ENCODE measurements at regions not wholly inside any gene's neighbourhood (a gene's known extent, or its start where the extent isn't known, plus 50 kb on each side); places are given as distances from the start of the nearest gene placed in this dataset.
"Not testable (repeated sequence)": the region's sequence is repeated elsewhere in the genome, so short reads cannot be mapped to it uniquely, and the experiment has no call there.

DNA sequence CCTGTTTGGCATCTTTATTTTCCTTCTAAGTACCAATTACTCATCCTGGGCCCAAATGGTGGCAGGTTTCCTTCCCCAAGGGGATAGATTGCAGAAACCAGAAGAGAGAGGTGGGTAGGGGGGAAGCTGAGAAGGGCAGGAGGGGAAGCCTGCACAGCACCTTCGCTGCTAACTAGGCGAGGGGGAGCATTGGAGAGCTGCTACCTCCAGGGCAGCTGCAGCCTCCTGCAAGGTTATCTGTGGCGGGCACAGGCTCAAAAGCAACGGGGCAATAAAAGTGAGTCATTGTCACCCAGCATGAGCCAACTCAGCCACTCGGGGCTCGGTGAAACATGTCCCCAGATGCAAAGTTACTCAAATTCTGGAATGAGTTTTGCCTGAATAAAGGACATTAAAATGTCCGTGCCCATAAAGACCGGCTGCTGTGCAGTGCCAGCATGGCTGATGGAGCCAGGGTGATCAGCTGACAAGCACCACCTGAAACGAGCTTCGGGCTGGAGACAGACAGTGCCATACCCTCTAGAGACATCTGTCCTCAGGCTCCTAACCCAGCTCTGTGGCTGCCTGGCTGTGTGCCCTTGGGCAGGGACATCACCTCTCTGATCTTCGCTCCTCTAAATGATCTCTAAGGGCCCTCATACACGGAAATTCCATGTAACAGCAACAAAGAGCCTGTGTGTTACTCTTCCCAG, 68.1 kb upstream of the GRIN2A start:
- no peak overlapping the region for H3K4me3 ChIP-seq (ENCODE audit: low read depth, low read length)
- no peak for DNase-seq (ENCODE audit: low read depth)
- TF ChIP-seq, protein P1, sequence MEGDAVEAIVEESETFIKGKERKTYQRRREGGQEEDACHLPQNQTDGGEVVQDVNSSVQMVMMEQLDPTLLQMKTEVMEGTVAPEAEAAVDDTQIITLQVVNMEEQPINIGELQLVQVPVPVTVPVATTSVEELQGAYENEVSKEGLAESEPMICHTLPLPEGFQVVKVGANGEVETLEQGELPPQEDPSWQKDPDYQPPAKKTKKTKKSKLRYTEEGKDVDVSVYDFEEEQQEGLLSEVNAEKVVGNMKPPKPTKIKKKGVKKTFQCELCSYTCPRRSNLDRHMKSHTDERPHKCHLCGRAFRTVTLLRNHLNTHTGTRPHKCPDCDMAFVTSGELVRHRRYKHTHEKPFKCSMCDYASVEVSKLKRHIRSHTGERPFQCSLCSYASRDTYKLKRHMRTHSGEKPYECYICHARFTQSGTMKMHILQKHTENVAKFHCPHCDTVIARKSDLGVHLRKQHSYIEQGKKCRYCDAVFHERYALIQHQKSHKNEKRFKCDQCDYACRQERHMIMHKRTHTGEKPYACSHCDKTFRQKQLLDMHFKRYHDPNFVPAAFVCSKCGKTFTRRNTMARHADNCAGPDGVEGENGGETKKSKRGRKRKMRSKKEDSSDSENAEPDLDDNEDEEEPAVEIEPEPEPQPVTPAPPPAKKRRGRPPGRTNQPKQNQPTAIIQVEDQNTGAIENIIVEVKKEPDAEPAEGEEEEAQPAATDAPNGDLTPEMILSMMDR (IDR thresholded peaks at IDR 0.05; ENCODE audit: insufficient read depth, low read length): no peak

GRCh38 chr16:10252155-10252554, 69.9 kb upstream of the GRIN2A start:
- TF ChIP-seq, protein P1 (IDR thresholded peaks at IDR 0.05; ENCODE audit: insufficient read depth, low read length): no peak
- no peak for DNase-seq (ENCODE audit: low read depth)
- no peak overlapping the region for H3K4me3 ChIP-seq (ENCODE audit: low read depth, low read length)

GRCh38 chr16:10253409-10253808, 71.2 kb upstream of the GRIN2A start:
- DNase-seq (ENCODE audit: low read depth): no peak
- TF ChIP-seq, protein P1 (IDR thresholded peaks at IDR 0.05; ENCODE audit: insufficient read depth, low read length): no peak
- H3K4me3 ChIP-seq (ENCODE audit: low read depth, low read length): no peak overlapping the region

GRCh38 chr16:10255728-10256127, 73.5 kb upstream of the GRIN2A start:
- DNase-seq (ENCODE audit: low read depth): no peak
- no peak overlapping the region for H3K4me3 ChIP-seq (ENCODE audit: low read depth, low read length)
- TF ChIP-seq, protein P1 (IDR thresholded peaks at IDR 0.05; ENCODE audit: insufficient read depth, low read length): no peak

DNA sequence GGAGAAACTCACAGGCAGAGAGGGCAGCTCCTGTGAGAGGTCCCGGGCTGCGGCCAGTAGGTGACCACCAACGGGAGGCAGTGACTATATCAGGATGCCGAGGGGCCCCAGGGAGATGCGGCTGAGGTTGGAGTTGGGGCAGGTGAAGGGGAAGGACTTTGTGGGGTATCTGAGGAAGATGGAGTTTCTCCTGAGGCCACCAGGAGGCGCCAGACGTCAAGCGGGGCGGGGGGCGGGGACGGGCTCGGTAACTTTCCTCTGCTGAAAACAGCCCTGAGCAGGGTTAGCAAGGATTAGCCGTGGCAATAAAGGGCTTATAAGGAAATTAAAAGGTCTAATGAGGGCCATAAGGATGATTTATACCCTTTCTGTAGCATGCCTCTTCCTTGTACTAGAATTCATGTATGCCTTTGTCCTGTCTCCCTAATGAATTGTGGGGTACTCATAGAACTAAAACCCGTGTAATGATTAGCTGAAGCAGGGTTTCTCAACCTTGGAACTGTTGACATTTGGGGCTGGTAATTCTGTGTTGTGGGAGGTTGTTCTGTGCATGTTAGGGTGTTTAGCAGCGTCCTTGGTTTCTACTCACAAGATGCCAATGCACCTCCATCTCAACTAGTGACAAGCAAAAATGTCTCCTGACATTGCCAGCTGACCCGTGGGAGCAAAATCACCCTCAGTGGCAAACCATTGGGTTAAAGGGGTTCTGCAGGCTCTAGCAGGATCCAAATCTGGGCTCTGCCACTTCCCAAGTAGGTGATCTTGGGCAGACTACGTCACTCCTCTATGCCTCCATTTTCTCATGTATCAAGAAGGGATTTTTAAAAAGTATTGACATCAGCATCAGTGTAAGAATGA, 74.8 kb upstream of the GRIN2A start:
- H3K4me3 ChIP-seq (ENCODE audit: low read depth, low read length): no peak overlapping the region
- TF ChIP-seq, protein P1 (IDR thresholded peaks at IDR 0.05; ENCODE audit: insufficient read depth, low read length): peak; percentile 80
- DNase-seq (ENCODE audit: low read depth): peak; percentile 5

DNA sequence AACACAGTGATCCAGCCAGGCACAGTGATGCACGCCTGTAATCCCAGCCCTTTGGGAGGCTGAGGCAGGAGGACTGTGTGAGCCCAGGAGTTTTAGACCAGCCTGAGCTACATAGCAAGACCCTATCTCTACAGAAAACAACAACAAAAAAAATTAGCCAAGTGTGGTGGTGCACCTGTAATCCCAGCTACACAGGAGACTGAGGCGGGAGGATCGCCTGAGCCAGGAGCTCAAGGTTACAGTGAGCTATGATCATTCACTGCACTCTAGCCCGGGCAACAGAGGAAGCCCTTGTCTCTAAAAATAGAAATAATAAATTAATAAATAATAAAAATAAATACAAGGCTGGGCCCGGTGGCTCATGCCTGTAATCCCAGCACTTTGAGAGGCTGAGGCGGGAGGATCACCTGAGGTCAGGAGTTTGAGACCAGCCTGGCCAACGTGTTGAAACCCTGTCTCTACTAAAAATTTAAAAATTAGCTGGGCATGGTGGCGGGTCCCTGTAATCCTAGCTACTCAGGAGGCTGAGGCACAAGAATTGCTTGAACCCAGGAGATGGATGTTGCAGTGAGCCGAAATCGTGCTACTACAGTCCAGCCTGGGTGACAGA, 75.5 kb upstream of the GRIN2A start:
- not testable (repeated sequence) for DNase-seq (ENCODE audit: low read depth); H3K4me3 ChIP-seq (ENCODE audit: low read depth, low read length)

GRCh38 chr16:10258930-10259603, 76.8 kb upstream of the GRIN2A start:
- H3K4me3 ChIP-seq (ENCODE audit: low read depth, low read length); DNase-seq (ENCODE audit: low read depth): not testable (repeated sequence)

Measured in fibroblast of the aortic adventitia (primary cell).